Hindlimb muscle (tissue), 1 donor: ENCODE measurements at regions not wholly inside any gene's neighbourhood (a gene's known extent, or its start where the extent isn't known, plus 50 kb on each side); places are given as distances from the start of the nearest gene placed in this dataset.
"Not testable (repeated sequence)": the region's sequence is repeated elsewhere in the genome, so short reads cannot be mapped to it uniquely, and the experiment has no call there.

Experiments used
- DNase-seq: peaks from one replicate; pipeline ENCODE4 v3.0.0-alpha.2; 2013

DNA sequence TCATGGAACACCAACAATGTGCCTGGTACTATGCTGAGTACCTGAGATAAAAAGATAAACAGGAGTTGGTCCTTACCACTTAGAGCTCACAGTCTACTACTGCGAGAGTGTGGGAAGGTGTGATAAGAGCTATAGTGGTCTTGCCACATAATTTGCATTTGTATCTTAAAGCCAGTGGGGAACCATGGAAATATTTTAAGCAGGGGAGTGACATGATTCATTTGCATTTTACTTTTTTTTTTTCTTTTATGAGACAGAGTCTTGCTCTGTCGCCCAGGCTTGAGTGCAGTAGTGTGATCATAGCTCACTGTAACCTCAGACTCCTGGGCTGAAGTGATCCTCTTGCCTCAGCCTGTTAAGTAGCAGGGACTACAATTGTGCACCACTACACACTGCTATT is 54.2 kb upstream of the FAM72C start:
- not testable (repeated sequence) for DNase-seq

DNA sequence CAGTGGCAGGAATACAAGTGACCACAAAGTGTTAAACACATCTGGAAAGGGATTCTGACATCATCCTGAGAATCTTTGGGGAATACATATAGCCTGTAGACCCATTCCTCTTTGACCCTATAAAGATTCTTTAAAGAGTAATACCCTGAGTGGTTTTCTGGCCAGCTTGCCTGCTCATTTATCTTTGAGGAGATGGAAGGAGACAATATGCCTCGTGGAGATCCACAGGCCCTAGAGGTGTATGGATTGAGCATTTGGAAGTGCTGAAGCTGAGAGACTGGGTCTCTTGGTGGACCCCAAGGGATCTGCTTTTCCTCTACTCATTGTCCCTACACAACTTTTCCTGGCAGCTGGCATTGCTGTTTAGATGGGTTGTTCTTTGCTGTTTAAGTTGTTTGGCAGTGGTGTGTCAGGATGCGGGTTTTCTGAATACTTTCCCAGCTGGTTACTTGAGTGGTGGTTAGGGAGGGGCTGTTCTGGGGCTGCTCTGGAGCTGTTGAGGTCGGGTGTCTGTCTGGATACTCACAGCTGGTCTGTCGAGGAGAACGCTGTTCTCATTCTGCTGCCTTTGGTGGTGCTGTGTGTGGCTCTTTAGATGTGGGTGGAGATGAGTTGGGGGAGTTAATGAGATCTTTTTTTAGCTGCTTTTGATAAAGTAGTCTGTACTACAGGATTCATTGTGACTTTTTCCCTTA is 50.1 kb upstream of the FAM72C start:
- DNase-seq, result not testable (repeated sequence)
